ENCODE measurements at regions not wholly inside any gene's neighbourhood (a gene's known extent, or its start where the extent isn't known, plus 50 kb on each side); places are given as distances from the start of the nearest gene placed in this dataset.

- ChIA-PET CTCF (no interaction called here), POLR2A (no interaction called here)
- Histone ChIP-seq H3K4me1 (ENCODE audit: control insufficient read depth in 2 of 2, insufficient read depth in 2 of 2, low read length in 2 of 2) (no peaks in the 10 kb centered on the region), H3K9me3 (ENCODE audit: control insufficient read depth in 2 of 3, low read length in 3 of 3) (no peaks in the 10 kb centered on the region), H3K36me3 (ENCODE audit: control insufficient read depth in 2 of 3, insufficient read depth in 3 of 3, low read length in 3 of 3) (no peaks in the 10 kb centered on the region), H3K27ac (ENCODE audit: low read depth, low read length) (no peak overlapping the region), H3K27me3 (ENCODE audit: control insufficient read depth in 2 of 2, insufficient read depth in 2 of 2, low read length in 2 of 2) (no peaks in the 10 kb centered on the region), H3K4me3 (ENCODE audit: low read length) (no peak overlapping the region)
- Mint-ChIP-seq H3K4me3 (no peak overlapping the region), H3K36me3 (no peaks in the 10 kb centered on the region), H3K4me1 (no peaks in the 10 kb centered on the region), H3K27me3 (peaks cover 0 to 4% (median 3%) of the 10 kb centered on the region in 5 donors), H3K9me3 (peaks cover 0 to 4% (median 1%) of the 10 kb centered on the region in 11 donors), H3K27ac (no peak overlapping the region)
- ATAC-seq, result no peak
- no peak for DNase-seq
- intact Hi-C loops (cut with micrococcal nuclease), result no loop called here
These were observed 164.6 kb downstream of the TFCP2L1 start for GRCh38 chr2:121120411-121120810.

- no peak for ATAC-seq
- H3K9me3 Mint-ChIP-seq, result peaks cover 0 to 4% (median 1%) of the 10 kb centered on the region in 11 donors
- intact Hi-C loops (cut with micrococcal nuclease), result no loop called here
- Histone ChIP-seq H3K9me3 (ENCODE audit: control insufficient read depth in 2 of 3, low read length in 3 of 3) (no peaks in the 10 kb centered on the region), H3K27ac (ENCODE audit: low read depth, low read length) (no peak overlapping the region), H3K4me1 (ENCODE audit: control insufficient read depth in 2 of 2, insufficient read depth in 2 of 2, low read length in 2 of 2) (no peaks in the 10 kb centered on the region), H3K27me3 (ENCODE audit: control insufficient read depth in 2 of 2, insufficient read depth in 2 of 2, low read length in 2 of 2) (no peaks in the 10 kb centered on the region), H3K36me3 (ENCODE audit: control insufficient read depth in 2 of 3, insufficient read depth in 3 of 3, low read length in 3 of 3) (no peaks in the 10 kb centered on the region), H3K4me3 (ENCODE audit: low read length) (no peak overlapping the region)
- ChIA-PET POLR2A (no interaction called here), CTCF (no interaction called here)
- H3K27me3 Mint-ChIP-seq, result peaks cover 0 to 4% (median 3%) of the 10 kb centered on the region in 5 donors
- H3K4me3 Mint-ChIP-seq, result no peak overlapping the region
- DNase-seq, result no peak
- H3K4me1 Mint-ChIP-seq, result no peaks in the 10 kb centered on the region
- no peak overlapping the region for H3K27ac Mint-ChIP-seq
- no peaks in the 10 kb centered on the region for H3K36me3 Mint-ChIP-seq
These were observed 164.0 kb downstream of the TFCP2L1 start for GRCh38 chr2:121120991-121121390.

GRCh38 chr2:121121661-121122060 lies 163.3 kb downstream of the TFCP2L1 start:
- Mint-ChIP-seq H3K27me3 (peaks cover 0 to 4% (median 3%) of the 10 kb centered on the region in 5 donors), H3K4me3 (no peak overlapping the region), H3K27ac (no peak overlapping the region), H3K9me3 (peaks cover 0 to 4% (median 0%) of the 10 kb centered on the region in 11 donors), H3K4me1 (no peaks in the 10 kb centered on the region), H3K36me3 (no peaks in the 10 kb centered on the region)
- Histone ChIP-seq H3K9me3 (ENCODE audit: control insufficient read depth in 2 of 3, low read length in 3 of 3) (no peaks in the 10 kb centered on the region), H3K27me3 (ENCODE audit: control insufficient read depth in 2 of 2, insufficient read depth in 2 of 2, low read length in 2 of 2) (no peaks in the 10 kb centered on the region), H3K4me1 (ENCODE audit: control insufficient read depth in 2 of 2, insufficient read depth in 2 of 2, low read length in 2 of 2) (no peaks in the 10 kb centered on the region), H3K36me3 (ENCODE audit: control insufficient read depth in 2 of 3, insufficient read depth in 3 of 3, low read length in 3 of 3) (no peaks in the 10 kb centered on the region), H3K27ac (ENCODE audit: low read depth, low read length) (no peak overlapping the region), H3K4me3 (ENCODE audit: low read length) (no peak overlapping the region)
- no peak for DNase-seq
- CTCF ChIA-PET, result no interaction called here
- intact Hi-C loops (cut with micrococcal nuclease), result no loop called here
- no peak for ATAC-seq
- POLR2A ChIA-PET, result no interaction called here

GRCh38 chr2:121123268-121123667 lies 161.7 kb downstream of the TFCP2L1 start:
- peaks cover 0 to 4% (median 3%) of the 10 kb centered on the region in 5 donors for H3K27me3 Mint-ChIP-seq
- POLR2A ChIA-PET, result no interaction called here

DNA sequence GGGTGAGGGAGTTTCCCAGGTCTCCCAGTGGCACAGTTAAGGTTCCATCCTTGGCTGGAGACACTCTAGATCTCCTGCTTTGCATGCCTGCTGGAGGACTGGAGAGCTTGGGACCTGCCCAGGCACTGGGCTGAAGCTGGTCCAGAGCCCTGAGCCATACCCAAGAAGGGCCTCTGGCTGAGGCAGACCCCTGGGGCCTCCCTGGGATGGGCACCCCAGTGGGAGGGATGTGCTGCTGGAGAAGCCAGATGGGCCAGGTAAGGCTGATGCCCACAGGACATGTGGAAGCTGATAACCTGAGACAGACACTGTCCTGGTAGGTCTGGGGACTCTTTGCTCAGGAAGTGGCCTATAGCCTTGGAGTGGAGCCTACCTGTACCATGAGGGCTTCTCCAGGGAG lies 160.7 kb downstream of the TFCP2L1 start:
- H3K36me3 ChIP-seq (ENCODE audit: control insufficient read depth in 2 of 3, insufficient read depth in 3 of 3, low read length in 3 of 3), result no peaks in the 10 kb centered on the region
- POLR2A ChIA-PET, result no interaction called here
- no peaks in the 10 kb centered on the region for H3K9me3 ChIP-seq (ENCODE audit: control insufficient read depth in 2 of 3, low read length in 3 of 3)
- ATAC-seq (no peak), DNase-seq (no peak)
- H3K36me3 Mint-ChIP-seq, result no peaks in the 10 kb centered on the region
- no peak overlapping the region for H3K4me3 Mint-ChIP-seq
- no peak overlapping the region for H3K27ac ChIP-seq (ENCODE audit: low read depth, low read length)
- H3K4me1 ChIP-seq (ENCODE audit: control insufficient read depth in 2 of 2, insufficient read depth in 2 of 2, low read length in 2 of 2), result no peaks in the 10 kb centered on the region
- H3K27me3 Mint-ChIP-seq, result peaks cover 0 to 4% (median 3%) of the 10 kb centered on the region in 5 donors
- intact Hi-C loops (cut with micrococcal nuclease), result no loop called here
- CTCF ChIA-PET, result no interaction called here
- H3K4me1 Mint-ChIP-seq, result peaks cover 0 to 3% (median 0%) of the 10 kb centered on the region in 7 donors
- H3K27me3 ChIP-seq (ENCODE audit: control insufficient read depth in 2 of 2, insufficient read depth in 2 of 2, low read length in 2 of 2), result peaks cover 0 to 2% of the 10 kb centered on the region in 2 donors
- H3K4me3 ChIP-seq (ENCODE audit: low read length), result no peak overlapping the region
- no peak overlapping the region for H3K27ac Mint-ChIP-seq
- H3K9me3 Mint-ChIP-seq, result peaks cover 0 to 4% (median 0%) of the 10 kb centered on the region in 11 donors

More at GRCh38 chr2:121123268-121123667, 161.7 kb downstream of the TFCP2L1 start:
- Histone ChIP-seq H3K9me3 (ENCODE audit: control insufficient read depth in 2 of 3, low read length in 3 of 3) (no peaks in the 10 kb centered on the region), H3K4me3 (ENCODE audit: low read length) (no peak overlapping the region), H3K36me3 (ENCODE audit: control insufficient read depth in 2 of 3, insufficient read depth in 3 of 3, low read length in 3 of 3) (no peaks in the 10 kb centered on the region), H3K4me1 (ENCODE audit: control insufficient read depth in 2 of 2, insufficient read depth in 2 of 2, low read length in 2 of 2) (no peaks in the 10 kb centered on the region), H3K27ac (ENCODE audit: low read depth, low read length) (no peak overlapping the region), H3K27me3 (ENCODE audit: control insufficient read depth in 2 of 2, insufficient read depth in 2 of 2, low read length in 2 of 2) (peaks cover 0 to 2% of the 10 kb centered on the region in 2 donors)
- ATAC-seq, result no peak
- no peak overlapping the region for H3K4me3 Mint-ChIP-seq
- no peaks in the 10 kb centered on the region for H3K36me3 Mint-ChIP-seq
- H3K4me1 Mint-ChIP-seq, result no peaks in the 10 kb centered on the region
- H3K9me3 Mint-ChIP-seq, result peaks cover 0 to 4% (median 0%) of the 10 kb centered on the region in 11 donors
- no peak overlapping the region for H3K27ac Mint-ChIP-seq
- CTCF ChIA-PET, result no interaction called here
- no peak for DNase-seq
- intact Hi-C loops (cut with micrococcal nuclease), result no loop called here

- Mint-ChIP-seq H3K4me1 (peaks cover 0 to 3% (median 0%) of the 10 kb centered on the region in 7 donors), H3K36me3 (no peaks in the 10 kb centered on the region), H3K9me3 (peaks cover 0 to 1% (median 0%) of the 10 kb centered on the region in 11 donors), H3K27me3 (peaks cover 0 to 4% (median 3%) of the 10 kb centered on the region in 5 donors), H3K4me3 (peak overlapping the region in 1 of 10 donors; percentile 26), H3K27ac (no peak overlapping the region)
- Histone ChIP-seq H3K4me1 (ENCODE audit: control insufficient read depth in 2 of 2, insufficient read depth in 2 of 2, low read length in 2 of 2) (no peaks in the 10 kb centered on the region), H3K27ac (ENCODE audit: low read depth, low read length) (no peak overlapping the region), H3K27me3 (ENCODE audit: control insufficient read depth in 2 of 2, insufficient read depth in 2 of 2, low read length in 2 of 2) (peaks cover 0 to 2% of the 10 kb centered on the region in 2 donors), H3K4me3 (ENCODE audit: low read length) (no peak overlapping the region), H3K9me3 (ENCODE audit: control insufficient read depth in 2 of 3, low read length in 3 of 3) (no peaks in the 10 kb centered on the region), H3K36me3 (ENCODE audit: control insufficient read depth in 2 of 3, insufficient read depth in 3 of 3, low read length in 3 of 3) (no peaks in the 10 kb centered on the region)
- no peak for DNase-seq
- intact Hi-C loops (cut with micrococcal nuclease), result no loop called here
- ATAC-seq, result no peak
- ChIA-PET CTCF (no interaction called here), POLR2A (no interaction called here)
These were observed 159.7 kb downstream of the TFCP2L1 start for GRCh38 chr2:121125350-121125749.

DNA sequence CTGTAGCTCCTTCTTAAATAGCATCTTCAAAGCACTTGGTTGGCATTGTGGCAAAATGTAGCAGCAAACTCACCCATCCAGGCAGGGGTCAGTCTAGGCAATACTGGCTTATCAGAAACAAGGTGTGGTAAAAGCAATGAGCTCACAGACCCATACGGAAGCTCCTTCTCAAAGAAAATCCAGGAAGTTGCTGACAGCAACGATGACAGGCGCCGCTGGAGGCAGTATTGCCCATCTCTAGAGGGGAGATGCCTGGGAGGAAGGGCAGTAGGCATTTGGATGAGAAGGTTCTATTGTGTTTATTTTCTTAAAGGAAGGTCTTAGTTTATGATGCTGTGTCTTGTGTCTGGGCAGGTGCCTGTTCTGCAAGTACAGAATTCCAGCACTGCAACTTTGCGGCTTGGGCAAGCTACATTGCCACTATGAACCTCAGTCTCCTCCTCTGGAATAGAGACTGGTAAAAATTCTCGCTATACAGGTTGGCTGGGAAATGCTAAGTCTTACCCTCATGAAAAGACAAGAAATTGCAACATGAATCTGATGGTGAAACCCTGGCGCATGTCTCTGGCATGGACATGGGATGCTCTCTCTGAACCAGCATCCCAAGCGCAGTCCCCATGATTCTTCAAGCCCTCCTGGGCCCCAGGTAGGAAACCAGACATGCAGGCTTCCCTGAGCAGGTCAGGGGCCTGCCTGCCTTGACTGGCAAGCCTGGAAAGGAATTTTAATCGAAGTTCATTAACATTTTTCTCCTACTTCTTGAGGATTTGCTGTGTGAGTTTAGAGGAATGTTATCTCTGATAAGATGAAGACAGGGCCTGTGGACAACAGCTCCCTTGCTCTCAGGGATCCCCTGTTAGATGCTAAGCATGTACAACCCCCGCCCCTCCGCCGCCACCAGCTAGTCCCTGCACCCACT lies 156.0 kb downstream of the TFCP2L1 start:
- H3K36me3 ChIP-seq (ENCODE audit: control insufficient read depth in 2 of 3, insufficient read depth in 3 of 3, low read length in 3 of 3), result no peaks in the 10 kb centered on the region
- intact Hi-C loops (cut with micrococcal nuclease), result no loop called here
- DNase-seq (no peak), ATAC-seq (peak; percentile 55)
- peaks cover 0 to 2% of the 10 kb centered on the region in 2 donors for H3K27me3 ChIP-seq (ENCODE audit: control insufficient read depth in 2 of 2, insufficient read depth in 2 of 2, low read length in 2 of 2)
- no peak overlapping the region for H3K27ac ChIP-seq (ENCODE audit: low read depth, low read length)
- no peaks in the 10 kb centered on the region for H3K9me3 ChIP-seq (ENCODE audit: control insufficient read depth in 2 of 3, low read length in 3 of 3)
- no peaks in the 10 kb centered on the region for H3K4me1 ChIP-seq (ENCODE audit: control insufficient read depth in 2 of 2, insufficient read depth in 2 of 2, low read length in 2 of 2)
- Mint-ChIP-seq H3K27me3 (peaks cover 0 to 14% (median 2%) of the 10 kb centered on the region in 5 donors), H3K36me3 (peaks cover 0 to 3% (median 0%) of the 10 kb centered on the region in 5 donors), H3K27ac (no peak overlapping the region), H3K9me3 (no peaks in the 10 kb centered on the region), H3K4me1 (peaks cover 0 to 3% (median 0%) of the 10 kb centered on the region in 7 donors), H3K4me3 (no peak overlapping the region)
- no peak overlapping the region for H3K4me3 ChIP-seq (ENCODE audit: low read length)
- ChIA-PET CTCF (no interaction called here), POLR2A (no interaction called here)

All from naive thymus-derived CD4-positive, alpha-beta T cell (primary cell).